Keratinocyte (primary cell): ENCODE measurements at regions not wholly inside any gene's neighbourhood (a gene's known extent, or its start where the extent isn't known, plus 50 kb on each side); places are given as distances from the start of the nearest gene placed in this dataset.

Source experiments
- DNase-seq: peaks from one replicate; pipeline ENCODE4 v3.0.0-alpha.2; 2011; ENCODE audit warnings: low read depth, missing footprints, low spot score
- FAIRE-seq: peaks from 2 replicates; lab custom pipeline; 2011; peaks lifted over from hg19 to GRCh38; lab: Jason Lieb, UNC
- H2AFZ ChIP-seq: 2 replicates; pipeline ENCODE4 v1.6.0; 2012; ENCODE audit warnings: low read length, control low read depth, inconsistent platforms; ENCODE audit not compliant: control insufficient read depth
- H3K27ac ChIP-seq: 2 replicates; pipeline ENCODE4 v1.5.1; 2011; ENCODE audit warnings: low read length; ENCODE audit not compliant: control insufficient read depth, insufficient read depth
- H3K27me3 ChIP-seq: 3 replicates; pipeline ENCODE4 v1.6.0; 2011; ENCODE audit warnings: low read length; ENCODE audit not compliant: control insufficient read depth, insufficient read depth; ENCODE audit errors: extremely low read depth
- H3K36me3 ChIP-seq, 2 experiments: 2 replicates in 1 of 2; 3 replicates in 1 of 2; pipeline ENCODE4 v1.5.1; 2011; ENCODE audit warnings: low read length in 2 of 2, mild to moderate bottlenecking in 1 of 2; ENCODE audit not compliant: control insufficient read depth in 2 of 2, insufficient read depth in 2 of 2; ENCODE audit errors: extremely low read depth in 1 of 2
- H3K4me1 ChIP-seq: 3 replicates; pipeline ENCODE4 v1.5.1; 2011; ENCODE audit warnings: low read length; ENCODE audit not compliant: control insufficient read depth, insufficient read depth; ENCODE audit errors: extremely low read depth
- H3K4me2 ChIP-seq: 3 replicates; pipeline ENCODE4 v1.6.0; 2011; ENCODE audit warnings: low read depth, low read length; ENCODE audit not compliant: control insufficient read depth, insufficient read depth; ENCODE audit errors: extremely low read depth
- H3K4me3 ChIP-seq, 3 experiments: fragments of 200-600 bp in 1 of 3; sonication (generic) in 1 of 3; 2 replicates in 2 of 3; 3 replicates in 1 of 3; pipeline ENCODE4 v1.5.1; 2011 to 2016; ENCODE audit warnings: low read length in 3 of 3, mild to moderate bottlenecking in 3 of 3, control low read depth in 2 of 3, inconsistent platforms in 1 of 3, low read depth in 1 of 3, mixed read lengths in 1 of 3, mixed run types in 1 of 3, moderate library complexity in 1 of 3; ENCODE audit not compliant: control insufficient read depth in 2 of 3, insufficient read depth in 2 of 3; ENCODE audit errors: extremely low read depth in 1 of 3
- H3K79me2 ChIP-seq: 2 replicates; pipeline ENCODE4 v1.6.0; 2012; ENCODE audit warnings: low read length; ENCODE audit not compliant: control insufficient read depth, insufficient read depth
- H3K9ac ChIP-seq: 3 replicates; pipeline ENCODE4 v1.6.0; 2011; ENCODE audit warnings: low read length; ENCODE audit not compliant: control insufficient read depth, insufficient read depth; ENCODE audit errors: extremely low read depth
- H3K9me1 ChIP-seq: 3 replicates; pipeline ENCODE4 v1.6.0; 2011; ENCODE audit warnings: low read length; ENCODE audit not compliant: control insufficient read depth, insufficient read depth; ENCODE audit errors: extremely low read depth
- H3K9me3 ChIP-seq: 2 replicates; pipeline ENCODE4 v1.5.1; 2012; ENCODE audit warnings: low read depth, low read length; ENCODE audit not compliant: control insufficient read depth
- H4K20me1 ChIP-seq: 3 replicates; pipeline ENCODE4 v1.6.0; 2011; ENCODE audit warnings: low read length; ENCODE audit not compliant: control insufficient read depth, insufficient read depth; ENCODE audit errors: extremely low read depth
- CTCF ChIP-seq, 3 experiments: IDR thresholded peaks in 1 of 3; conservative IDR thresholded peaks in 1 of 3; optimal IDR thresholded peaks in 1 of 3; 2 replicates in 2 of 3; 3 replicates in 1 of 3; pipeline versions ENCODE3 to v1.5.1; 2011; ENCODE audit warnings: low read length in 3 of 3, mild to moderate bottlenecking in 3 of 3, moderate library complexity in 2 of 3, control low read depth in 1 of 3, inconsistent platforms in 1 of 3; ENCODE audit not compliant: insufficient read depth in 2 of 3; ENCODE audit errors: extremely low read depth in 1 of 3
- EZH2 ChIP-seq: IDR thresholded peaks from one replicate; pipeline ENCODE4 v1.6.1; 2012; ENCODE audit warnings: inconsistent platforms, mild to moderate bottlenecking, low read length, moderate library complexity
- dilution Hi-C: fragments of 300-500 bp; cut with MboI; formaldehyde crosslinking; loops from one replicate; pipeline ENCODE4 v1.7.0; 2020; ENCODE audit warnings: low sequenced_read_pairs; ENCODE audit not compliant: extremely low pct_ligation_motif_present

- no peaks in the 10 kb centered on the region for H4K20me1 ChIP-seq
- no peak overlapping the region for H3K27ac ChIP-seq
- no peaks in the 10 kb centered on the region for H3K36me3 ChIP-seq
- no peak overlapping the region for H2AFZ ChIP-seq
- no peaks in the 10 kb centered on the region for H3K4me1 ChIP-seq
- no peak overlapping the region for H3K4me2 ChIP-seq
- DNase-seq (no peak), FAIRE-seq (no peak)
- no peak overlapping the region for H3K4me3 ChIP-seq
- no peaks in the 10 kb centered on the region for H3K9me1 ChIP-seq
- H3K9me3 ChIP-seq = no peaks in the 10 kb centered on the region
- no peaks in the 10 kb centered on the region for H3K79me2 ChIP-seq
- no peak for TF ChIP-seq CTCF (optimal IDR thresholded peaks at IDR 0.05 in 1 of 3, IDR thresholded peaks at IDR 0.05 in 1 of 3, conservative IDR thresholded peaks at IDR 0.05 in 1 of 3; ENCODE audit: extremely low read depth in 1 of 3, insufficient read depth in 2 of 3, low read length in 3 of 3)
- no peak for TF ChIP-seq EZH2
- dilution Hi-C loops = no loop called here
- no peaks in the 10 kb centered on the region for H3K27me3 ChIP-seq
- no peak overlapping the region for H3K9ac ChIP-seq
These were observed 1002.4 kb downstream of the SLITRK1 start for GRCh38 chr13:82879921-82880320.

GRCh38 chr13:82878536-82878935, 1003.7 kb downstream of the SLITRK1 start:
- H3K27me3 ChIP-seq = no peaks in the 10 kb centered on the region
- no peaks in the 10 kb centered on the region for H3K36me3 ChIP-seq
- FAIRE-seq (no peak), DNase-seq (no peak)
- H2AFZ ChIP-seq = no peak overlapping the region
- no peaks in the 10 kb centered on the region for H3K9me1 ChIP-seq
- no peaks in the 10 kb centered on the region for H3K79me2 ChIP-seq
- dilution Hi-C loops = no loop called here
- TF ChIP-seq CTCF (optimal IDR thresholded peaks at IDR 0.05 in 1 of 3, IDR thresholded peaks at IDR 0.05 in 1 of 3, conservative IDR thresholded peaks at IDR 0.05 in 1 of 3; ENCODE audit: extremely low read depth in 1 of 3, insufficient read depth in 2 of 3, low read length in 3 of 3) (no peak), EZH2 (no peak)
- H3K4me3 ChIP-seq = no peak overlapping the region
- H3K9ac ChIP-seq = no peak overlapping the region
- no peaks in the 10 kb centered on the region for H3K4me1 ChIP-seq
- H3K27ac ChIP-seq = no peak overlapping the region
- H4K20me1 ChIP-seq = no peaks in the 10 kb centered on the region
- H3K4me2 ChIP-seq = no peak overlapping the region
- no peaks in the 10 kb centered on the region for H3K9me3 ChIP-seq
